ACC112 (cell line): ENCODE measurements at regions not wholly inside any gene's neighbourhood (a gene's known extent, or its start where the extent isn't known, plus 50 kb on each side); places are given as distances from the start of the nearest gene placed in this dataset.
"Not testable (repeated sequence)": the region's sequence is repeated elsewhere in the genome, so short reads cannot be mapped to it uniquely, and the experiment has no call there.

Source experiments
- H2AFZ ChIP-seq: fragments of 200-600 bp; sonication (generic); one replicate; pipeline ENCODE4 v1.6.0; 2017; ENCODE audit warnings: antibody characterized with exemption, low read length; ENCODE audit not compliant: unreplicated experiment
- H3K27ac ChIP-seq: fragments of 200-600 bp; sonication (generic); 2 replicates; pipeline ENCODE4 v1.5.1; 2014; ENCODE audit warnings: low read depth, mild to moderate bottlenecking, antibody characterized with exemption, low read length, moderate library complexity
- H3K27me3 ChIP-seq: fragments of 200-600 bp; sonication (generic); 2 replicates; pipeline ENCODE4 v1.6.1; 2014; ENCODE audit warnings: mild to moderate bottlenecking, antibody characterized with exemption, low read length, moderate library complexity, mixed read lengths; ENCODE audit not compliant: insufficient read depth
- H3K36me3 ChIP-seq: fragments of 200-600 bp; sonication (generic); 2 replicates; pipeline ENCODE4 v1.6.1; 2016; ENCODE audit warnings: mild to moderate bottlenecking, antibody characterized with exemption, low read length, moderate library complexity, mixed read lengths; ENCODE audit not compliant: insufficient read depth
- H3K4me1 ChIP-seq: fragments of 200-600 bp; sonication (generic); one replicate; pipeline ENCODE4 v1.6.1; 2016; ENCODE audit warnings: low read length, mixed read lengths; ENCODE audit not compliant: insufficient read depth, unreplicated experiment, control insufficient read depth
- H3K4me3 ChIP-seq: fragments of 200-600 bp; sonication (generic); 2 replicates; pipeline ENCODE4 v1.5.1; 2014; ENCODE audit warnings: mild to moderate bottlenecking, low read depth, low read length
- H3K79me2 ChIP-seq: fragments of 200-600 bp; sonication (generic); one replicate; pipeline ENCODE4 v1.6.0; 2016; ENCODE audit warnings: low read length; ENCODE audit not compliant: control insufficient read depth, unreplicated experiment, insufficient read depth

DNA sequence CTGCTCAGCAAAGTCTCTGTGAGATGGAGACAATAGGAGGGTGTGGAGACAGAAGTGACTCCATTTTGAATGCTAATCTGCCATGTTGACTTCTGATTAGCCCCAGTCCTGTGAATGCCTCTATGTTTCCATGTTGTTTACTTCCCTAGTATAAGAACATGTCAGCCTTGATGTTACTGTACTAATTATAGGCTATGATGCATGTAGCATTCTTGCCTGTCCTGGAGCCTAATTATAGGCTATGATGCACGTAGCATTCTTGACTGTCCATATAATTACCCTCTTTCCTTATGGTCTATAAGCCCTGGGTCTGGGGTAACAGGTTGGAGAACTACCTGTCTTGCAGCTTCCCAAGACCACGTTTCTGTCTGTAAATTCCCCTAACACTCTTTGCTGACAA lies 353.3 kb upstream of the CLINT1 start:
- no peaks in the 10 kb centered on the region for H3K4me1 ChIP-seq
- no peaks in the 10 kb centered on the region for H3K36me3 ChIP-seq
- no peak overlapping the region for H2AFZ ChIP-seq
- no peaks in the 10 kb centered on the region for H3K79me2 ChIP-seq
- H3K4me3 ChIP-seq = no peak overlapping the region
- no peak overlapping the region for H3K27ac ChIP-seq
- H3K27me3 ChIP-seq = peaks cover 7% of the 10 kb centered on the region; the same call in 1 of the 2 replicates

- H3K27ac ChIP-seq = no peak overlapping the region
- H3K4me3 ChIP-seq = no peak overlapping the region
Measured at GRCh38 chr5:158209219-158209908, 350.4 kb upstream of the CLINT1 start.

GRCh38 chr5:158207733-158208132 lies 348.8 kb upstream of the CLINT1 start:
- peaks cover 6% of the 10 kb centered on the region; the same call in 1 of the 2 replicates for H3K27me3 ChIP-seq
- H3K27ac ChIP-seq = no peak overlapping the region
- H3K79me2 ChIP-seq = no peaks in the 10 kb centered on the region
- H3K4me3 ChIP-seq = no peak overlapping the region
- no peaks in the 10 kb centered on the region for H3K36me3 ChIP-seq
- H2AFZ ChIP-seq = no peak overlapping the region
- no peaks in the 10 kb centered on the region for H3K4me1 ChIP-seq

More at GRCh38 chr5:158209219-158209908, 350.4 kb upstream of the CLINT1 start:
- H2AFZ ChIP-seq = no peak overlapping the region
- H3K27me3 ChIP-seq = no peaks in the 10 kb centered on the region
- H3K79me2 ChIP-seq = no peaks in the 10 kb centered on the region
- H3K36me3 ChIP-seq = no peaks in the 10 kb centered on the region
- H3K4me1 ChIP-seq = no peaks in the 10 kb centered on the region

DNA sequence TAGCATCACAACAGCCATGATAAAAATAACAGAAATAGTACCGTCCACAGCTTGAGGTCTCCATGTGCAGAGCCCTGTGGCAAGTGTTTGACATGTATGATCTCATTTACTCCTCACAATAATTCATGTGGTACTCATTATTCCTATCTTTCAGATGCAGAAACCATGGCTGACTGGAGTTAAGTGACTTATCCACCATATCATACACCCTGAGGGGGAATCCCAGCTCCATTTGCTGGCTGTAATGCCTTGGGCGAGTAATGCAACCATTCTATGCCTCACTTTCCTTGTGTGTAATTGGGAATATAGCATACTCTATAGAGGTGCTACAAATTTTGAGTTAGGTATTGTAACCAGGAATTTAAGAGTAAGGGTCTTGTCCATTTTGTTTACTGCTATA lies 347.0 kb upstream of the CLINT1 start:
- Histone ChIP-seq H2AFZ (no peak overlapping the region), H3K79me2 (no peaks in the 10 kb centered on the region), H3K36me3 (no peaks in the 10 kb centered on the region), H3K4me1 (no peaks in the 10 kb centered on the region), H3K27ac (no peak overlapping the region), H3K4me3 (no peak overlapping the region), H3K27me3 (peaks cover 12% of the 10 kb centered on the region; the same call in 1 of the 2 replicates)

- Histone ChIP-seq H2AFZ (no peak overlapping the region), H3K79me2 (no peaks in the 10 kb centered on the region), H3K36me3 (no peaks in the 10 kb centered on the region), H3K27ac (no peak overlapping the region), H3K4me1 (no peaks in the 10 kb centered on the region), H3K4me3 (no peak overlapping the region), H3K27me3 (peaks cover 20% of the 10 kb centered on the region; the same call in 1 of the 2 replicates)
Measured at GRCh38 chr5:158203261-158203660, 344.3 kb upstream of the CLINT1 start.

DNA sequence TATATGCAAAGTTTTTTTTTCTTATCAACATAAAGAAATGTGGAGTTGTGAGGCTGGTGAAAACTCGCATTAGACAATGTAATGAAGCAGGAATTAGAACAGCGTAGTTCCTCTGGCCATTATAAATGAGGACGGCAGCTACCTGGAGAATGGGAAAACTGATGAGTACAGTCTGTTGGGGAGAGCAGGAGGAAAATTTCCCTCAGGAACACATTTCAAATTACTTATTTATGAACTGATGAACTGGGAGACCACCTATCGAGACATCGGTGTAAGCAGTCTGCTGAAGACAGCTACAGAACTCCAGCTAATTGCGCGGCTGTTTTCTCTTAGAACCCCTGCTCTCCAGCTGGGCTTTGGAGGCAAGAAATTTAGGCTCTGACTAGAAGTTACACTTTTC lies 343.9 kb upstream of the CLINT1 start:
- Histone ChIP-seq H3K36me3 (no peaks in the 10 kb centered on the region), H3K4me1 (no peaks in the 10 kb centered on the region), H3K27me3 (peaks cover 23% of the 10 kb centered on the region), H3K4me3 (no peak overlapping the region), H2AFZ (no peak overlapping the region), H3K79me2 (no peaks in the 10 kb centered on the region), H3K27ac (no peak overlapping the region)

DNA sequence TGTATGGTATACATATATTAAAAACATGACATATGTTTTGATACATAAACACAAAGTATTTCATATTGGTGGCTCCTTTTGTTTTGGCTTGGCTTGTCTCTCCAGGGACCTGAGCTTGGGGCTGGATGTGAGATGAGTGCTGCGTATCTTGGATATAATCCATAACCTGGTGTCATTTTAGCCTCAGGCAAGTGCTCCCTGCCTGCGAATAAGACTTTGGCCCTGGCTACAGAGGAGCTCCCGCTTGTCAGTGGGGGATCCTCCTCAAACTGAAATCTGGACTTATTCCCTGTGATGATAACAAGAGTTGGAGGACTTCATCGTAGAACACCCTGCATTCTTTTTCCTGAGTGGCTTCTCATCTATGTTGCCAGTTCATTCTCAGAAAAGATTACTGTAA lies 341.7 kb upstream of the CLINT1 start:
- Histone ChIP-seq H3K27ac (no peak overlapping the region), H3K4me3 (no peak overlapping the region), H3K79me2 (no peaks in the 10 kb centered on the region), H3K27me3 (peaks cover 32% of the 10 kb centered on the region), H2AFZ (no peak overlapping the region), H3K4me1 (no peaks in the 10 kb centered on the region), H3K36me3 (no peaks in the 10 kb centered on the region)

DNA sequence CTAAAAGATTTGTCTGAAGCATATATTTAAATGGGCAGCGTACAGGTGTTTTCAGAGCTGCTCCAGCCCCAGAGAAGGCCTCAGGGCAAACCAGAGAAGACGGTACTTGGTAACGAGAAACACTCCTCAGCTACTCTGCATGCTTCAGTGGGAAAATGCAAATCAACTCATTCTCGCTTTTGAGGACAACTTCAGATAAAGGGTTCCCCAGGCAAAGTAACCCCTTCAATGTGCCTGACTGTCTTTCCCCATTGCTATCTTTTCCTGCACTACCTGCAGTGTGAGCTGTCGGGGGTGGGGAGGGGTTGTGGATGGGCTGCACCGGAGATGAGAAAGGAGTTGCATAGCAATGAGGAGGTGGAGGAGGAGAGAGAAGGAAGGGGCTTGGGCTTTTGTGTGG lies 339.7 kb upstream of the CLINT1 start:
- Histone ChIP-seq H3K27ac (no peak overlapping the region), H2AFZ (no peak overlapping the region), H3K27me3 (peaks cover 34% of the 10 kb centered on the region), H3K4me3 (no peak overlapping the region), H3K36me3 (no peaks in the 10 kb centered on the region), H3K79me2 (no peaks in the 10 kb centered on the region), H3K4me1 (no peaks in the 10 kb centered on the region)

DNA sequence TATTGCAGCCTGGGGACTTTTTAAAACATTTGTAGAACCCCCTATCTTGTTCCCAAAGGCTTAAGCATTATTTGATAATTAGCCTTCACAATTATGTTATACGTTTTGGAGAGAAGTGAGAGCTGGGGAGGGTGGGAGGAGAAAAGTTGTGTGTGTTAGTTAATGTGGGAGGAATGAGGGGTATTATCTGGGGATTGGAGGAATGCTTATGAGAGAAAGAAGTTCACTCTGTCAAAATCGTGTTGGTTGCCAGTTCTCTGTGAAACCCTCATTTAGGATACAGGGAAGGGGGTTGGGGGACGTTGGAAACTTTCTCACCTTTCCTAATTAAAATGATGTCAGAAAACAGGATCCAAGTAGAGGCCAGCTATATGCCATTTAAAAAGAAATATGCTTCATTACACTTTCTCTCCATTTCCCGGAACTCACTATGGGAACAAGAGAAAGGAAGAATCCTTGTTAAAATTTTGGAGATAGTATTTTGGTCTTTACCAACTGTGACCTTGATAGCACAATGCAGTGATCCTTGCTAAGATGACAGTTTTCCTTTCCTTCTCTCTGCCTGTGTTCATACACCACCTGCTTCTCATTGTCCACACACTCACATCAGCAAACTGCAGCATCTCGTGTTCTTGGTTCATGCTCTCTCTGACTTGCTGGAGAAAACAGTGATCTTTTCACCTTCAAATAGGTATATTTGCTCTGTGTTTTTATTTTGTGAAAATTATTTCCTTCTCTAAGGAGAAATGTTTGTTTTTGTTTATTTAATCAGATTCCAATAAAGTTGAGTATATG lies 336.7 kb upstream of the CLINT1 start:
- Histone ChIP-seq H3K4me3 (no peak overlapping the region), H2AFZ (no peak overlapping the region), H3K4me1 (no peaks in the 10 kb centered on the region), H3K79me2 (no peaks in the 10 kb centered on the region), H3K36me3 (no peaks in the 10 kb centered on the region), H3K27ac (no peak overlapping the region), H3K27me3 (peaks cover 20% of the 10 kb centered on the region)

GRCh38 chr5:158194561-158194976 lies 335.6 kb upstream of the CLINT1 start:
- Histone ChIP-seq H3K36me3 (no peaks in the 10 kb centered on the region), H3K4me3 (no peak overlapping the region), H3K4me1 (no peaks in the 10 kb centered on the region), H2AFZ (no peak overlapping the region), H3K27me3 (peaks cover 20% of the 10 kb centered on the region), H3K27ac (no peak overlapping the region), H3K79me2 (no peaks in the 10 kb centered on the region)

DNA sequence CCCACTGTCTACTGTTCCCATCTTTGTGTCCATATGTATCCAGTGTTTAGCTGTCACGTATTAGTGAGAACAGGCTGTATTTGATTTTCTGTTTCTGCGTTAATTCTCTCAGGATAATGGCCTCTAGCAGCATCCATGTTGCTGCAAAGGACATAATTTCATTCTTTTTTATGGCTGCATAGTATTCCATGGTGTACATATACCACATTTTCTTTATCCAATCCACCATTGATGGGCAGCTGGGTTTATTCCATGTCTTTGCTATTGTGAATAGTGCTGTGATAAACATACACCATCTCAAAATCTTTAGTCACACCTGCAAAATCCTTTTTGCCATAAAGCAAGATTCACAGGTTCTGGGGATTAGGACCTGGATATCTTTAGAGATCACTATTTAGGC lies 334.4 kb upstream of the CLINT1 start:
- not testable (repeated sequence) for H3K27ac ChIP-seq, H3K36me3 ChIP-seq, H3K79me2 ChIP-seq, H2AFZ ChIP-seq, H3K4me3 ChIP-seq, H3K4me1 ChIP-seq
- peaks cover 16% of the 10 kb centered on the region for H3K27me3 ChIP-seq
